Upper lobe of left lung (tissue), 4 donors: ENCODE measurements at regions not wholly inside any gene's neighbourhood (a gene's known extent, or its start where the extent isn't known, plus 50 kb on each side); places are given as distances from the start of the nearest gene placed in this dataset.

Experiments used
- POLR2AphosphoS5 ChIP-seq, 2 donors: sonication (generic); formaldehyde crosslinking; IDR thresholded peaks; one replicate each; pipeline ENCODE4 v1.5.1; 2017; ENCODE audit warnings: antibody characterized with exemption in 2 of 2
- TF ChIP-seq, protein P1 (sequence below), 6 experiments: fragments of 450-650 bp in 4 of 6; fragments of 200-600 bp in 2 of 6; sonication (generic) in 2 of 6; IDR thresholded peaks; one replicate each; pipeline ENCODE4 v1.5.1; 2016 to 2019; ENCODE audit warnings: antibody characterized with exemption in 6 of 6

- TF ChIP-seq, protein P1, sequence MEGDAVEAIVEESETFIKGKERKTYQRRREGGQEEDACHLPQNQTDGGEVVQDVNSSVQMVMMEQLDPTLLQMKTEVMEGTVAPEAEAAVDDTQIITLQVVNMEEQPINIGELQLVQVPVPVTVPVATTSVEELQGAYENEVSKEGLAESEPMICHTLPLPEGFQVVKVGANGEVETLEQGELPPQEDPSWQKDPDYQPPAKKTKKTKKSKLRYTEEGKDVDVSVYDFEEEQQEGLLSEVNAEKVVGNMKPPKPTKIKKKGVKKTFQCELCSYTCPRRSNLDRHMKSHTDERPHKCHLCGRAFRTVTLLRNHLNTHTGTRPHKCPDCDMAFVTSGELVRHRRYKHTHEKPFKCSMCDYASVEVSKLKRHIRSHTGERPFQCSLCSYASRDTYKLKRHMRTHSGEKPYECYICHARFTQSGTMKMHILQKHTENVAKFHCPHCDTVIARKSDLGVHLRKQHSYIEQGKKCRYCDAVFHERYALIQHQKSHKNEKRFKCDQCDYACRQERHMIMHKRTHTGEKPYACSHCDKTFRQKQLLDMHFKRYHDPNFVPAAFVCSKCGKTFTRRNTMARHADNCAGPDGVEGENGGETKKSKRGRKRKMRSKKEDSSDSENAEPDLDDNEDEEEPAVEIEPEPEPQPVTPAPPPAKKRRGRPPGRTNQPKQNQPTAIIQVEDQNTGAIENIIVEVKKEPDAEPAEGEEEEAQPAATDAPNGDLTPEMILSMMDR (IDR thresholded peaks at IDR 0.05): no peak
- TF ChIP-seq POLR2AphosphoS5 (IDR thresholded peaks at IDR 0.05): no peak
Measured at GRCh38 chr12:102323799-102324198, 126.2 kb upstream of the PMCH start.
